GM19452 (cell line): ENCODE measurements at regions not wholly inside any gene's neighbourhood (a gene's known extent, or its start where the extent isn't known, plus 50 kb on each side); places are given as distances from the start of the nearest gene placed in this dataset.

Source experiments
- ATAC-seq: cut with Tn5 transposase; IDR thresholded peaks from one replicate; pipeline ENCODE4 v1.9.1; 2021; ENCODE audit not compliant: unreplicated experiment

GRCh38 chr3:117893001-117893400 is 1141.6 kb downstream of the IGSF11 start:
- ATAC-seq: no peak

- no peak for ATAC-seq
These were observed 1141.0 kb downstream of the IGSF11 start for GRCh38 chr3:117893638-117894037.

- peak; percentile 56 for ATAC-seq
These were observed 1135.7 kb downstream of the IGSF11 start for GRCh38 chr3:117898722-117899522.

GRCh38 chr3:117903226-117903625 is 1131.4 kb downstream of the IGSF11 start:
- ATAC-seq: no peak

GRCh38 chr3:117910820-117911521 is 1123.7 kb downstream of the IGSF11 start:
- ATAC-seq: no peak

GRCh38 chr3:117912352-117912751 is 1122.3 kb downstream of the IGSF11 start:
- no peak for ATAC-seq

- no peak for ATAC-seq
These were observed 1120.0 kb downstream of the IGSF11 start for GRCh38 chr3:117914540-117915100.

- no peak for ATAC-seq
These were observed 1117.8 kb downstream of the IGSF11 start for GRCh38 chr3:117916839-117917238.

GRCh38 chr3:117919621-117920020 is 1115.0 kb downstream of the IGSF11 start:
- no peak for ATAC-seq

GRCh38 chr3:117920253-117920898 is 1114.3 kb downstream of the IGSF11 start:
- no peak for ATAC-seq

- ATAC-seq: no peak
These were observed 1113.2 kb downstream of the IGSF11 start for GRCh38 chr3:117921411-117921810.

- ATAC-seq: no peak
These were observed 1112.6 kb downstream of the IGSF11 start for GRCh38 chr3:117922039-117922438.

GRCh38 chr3:117926819-117927218 is 1107.8 kb downstream of the IGSF11 start:
- no peak for ATAC-seq

- ATAC-seq: no peak
These were observed 1106.8 kb downstream of the IGSF11 start for GRCh38 chr3:117927825-117928224.

- no peak for ATAC-seq
These were observed 1105.8 kb downstream of the IGSF11 start for GRCh38 chr3:117928836-117929235.

- ATAC-seq: no peak
These were observed 1102.2 kb downstream of the IGSF11 start for GRCh38 chr3:117932441-117932840.

- ATAC-seq: no peak
These were observed 1098.5 kb downstream of the IGSF11 start for GRCh38 chr3:117936159-117936558.

GRCh38 chr3:117938974-117939373 is 1095.7 kb downstream of the IGSF11 start:
- no peak for ATAC-seq

- ATAC-seq: no peak
These were observed 1095.1 kb downstream of the IGSF11 start for GRCh38 chr3:117939425-117940027.

GRCh38 chr3:117941015-117941414 is 1093.6 kb downstream of the IGSF11 start:
- no peak for ATAC-seq

- no peak for ATAC-seq
These were observed 1092.9 kb downstream of the IGSF11 start for GRCh38 chr3:117941756-117942155.
